Uterus (tissue), 3 donors: ENCODE measurements at regions not wholly inside any gene's neighbourhood (a gene's known extent, or its start where the extent isn't known, plus 50 kb on each side); places are given as distances from the start of the nearest gene placed in this dataset.

Source experiments
- DNase-seq, 2 donors: peaks; one replicate each; pipeline ENCODE4 v3.0.0-alpha.2; 2019 to 2020
- H3K27ac ChIP-seq, 2 donors: fragments of 200-600 bp; sonication (generic); 1 replicate in 1 of 2; 2 replicates in 1 of 2; pipeline ENCODE4 v1.5.1; 2016 to 2018
- H3K27me3 ChIP-seq, 2 donors: fragments of 200-600 bp; sonication (generic); one replicate each; pipeline ENCODE4 v1.5.1; 2018 to 2019; ENCODE audit warnings: control low read depth in 1 of 2
- H3K36me3 ChIP-seq, 2 donors: fragments of 200-600 bp; sonication (generic); one replicate each; pipeline ENCODE4 v1.5.1; 2019; ENCODE audit warnings: control low read depth in 1 of 2
- H3K4me1 ChIP-seq, 2 donors: fragments of 200-600 bp; sonication (generic); one replicate each; pipeline ENCODE4 v1.5.1; 2018 to 2019; ENCODE audit warnings: control low read depth in 1 of 2
- H3K4me3 ChIP-seq, 2 donors: fragments of 200-600 bp; sonication (generic); 1 replicate in 1 of 2; 2 replicates in 1 of 2; pipeline ENCODE4 v1.5.1; 2018 to 2019; ENCODE audit warnings: mild to moderate bottlenecking in 1 of 2
- H3K9me3 ChIP-seq, 2 donors: fragments of 200-600 bp; sonication (generic); one replicate each; pipeline ENCODE4 v1.5.1; 2019; ENCODE audit warnings: control low read depth in 1 of 2
- POLR2A ChIP-seq, 2 donors: fragments of 450-650 bp; IDR thresholded peaks; one replicate each; pipeline ENCODE4 v1.6.1; 2016; ENCODE audit warnings: antibody characterized with exemption in 2 of 2, mild to moderate bottlenecking in 1 of 2, moderate library complexity in 1 of 2
- intact Hi-C: fragments of 100-400 bp; cut with DNase I; formaldehyde crosslinking; loops from one replicate; pipeline ENCODE4 v1.15.1; 2023; ENCODE audit warnings: low total_unique reads
- TF ChIP-seq, protein P1 (sequence below), 4 experiments: fragments of 200-600 bp in 2 of 4; fragments of 450-650 bp in 2 of 4; sonication (generic) in 2 of 4; IDR thresholded peaks; one replicate each; pipeline ENCODE4 v1.5.1; 2016 to 2019; ENCODE audit warnings: antibody characterized with exemption in 4 of 4, mild to moderate bottlenecking in 2 of 4, moderate library complexity in 1 of 4
- donor health status: DM: yes; HTN: yes; CAD: no.

DNA sequence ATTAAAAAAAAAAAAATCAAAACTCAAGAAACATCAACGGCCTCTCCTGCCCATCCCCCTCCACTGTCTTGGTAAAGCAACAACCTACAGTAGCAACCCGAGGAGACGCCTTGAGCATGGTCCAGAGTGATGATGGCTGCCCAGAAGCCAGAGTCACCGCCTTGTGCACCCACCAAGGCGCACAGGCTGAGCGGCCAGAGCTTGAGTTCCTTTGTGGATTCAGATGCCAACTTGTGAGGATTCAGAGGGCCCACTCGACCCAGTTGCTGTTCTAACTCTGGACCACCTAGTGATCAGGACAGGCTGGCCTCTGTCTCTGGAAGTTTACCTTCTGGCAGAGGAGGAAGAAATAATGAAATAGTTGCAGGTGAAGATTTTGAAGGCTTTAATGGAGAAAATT, 105.0 kb downstream of the PDCL3 start:
- Histone ChIP-seq H3K4me3 (no peak overlapping the region), H3K4me1 (no peaks in the 10 kb centered on the region), H3K9me3 (no peaks in the 10 kb centered on the region), H3K36me3 (no peaks in the 10 kb centered on the region), H3K27me3 (no peaks in the 10 kb centered on the region), H3K27ac (no peak overlapping the region)
- no peak for DNase-seq
- TF ChIP-seq POLR2A (IDR thresholded peaks at IDR 0.05) = no peak
- TF ChIP-seq, protein P1, sequence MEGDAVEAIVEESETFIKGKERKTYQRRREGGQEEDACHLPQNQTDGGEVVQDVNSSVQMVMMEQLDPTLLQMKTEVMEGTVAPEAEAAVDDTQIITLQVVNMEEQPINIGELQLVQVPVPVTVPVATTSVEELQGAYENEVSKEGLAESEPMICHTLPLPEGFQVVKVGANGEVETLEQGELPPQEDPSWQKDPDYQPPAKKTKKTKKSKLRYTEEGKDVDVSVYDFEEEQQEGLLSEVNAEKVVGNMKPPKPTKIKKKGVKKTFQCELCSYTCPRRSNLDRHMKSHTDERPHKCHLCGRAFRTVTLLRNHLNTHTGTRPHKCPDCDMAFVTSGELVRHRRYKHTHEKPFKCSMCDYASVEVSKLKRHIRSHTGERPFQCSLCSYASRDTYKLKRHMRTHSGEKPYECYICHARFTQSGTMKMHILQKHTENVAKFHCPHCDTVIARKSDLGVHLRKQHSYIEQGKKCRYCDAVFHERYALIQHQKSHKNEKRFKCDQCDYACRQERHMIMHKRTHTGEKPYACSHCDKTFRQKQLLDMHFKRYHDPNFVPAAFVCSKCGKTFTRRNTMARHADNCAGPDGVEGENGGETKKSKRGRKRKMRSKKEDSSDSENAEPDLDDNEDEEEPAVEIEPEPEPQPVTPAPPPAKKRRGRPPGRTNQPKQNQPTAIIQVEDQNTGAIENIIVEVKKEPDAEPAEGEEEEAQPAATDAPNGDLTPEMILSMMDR (IDR thresholded peaks at IDR 0.05) = no peak
- intact Hi-C loops = no loop called here

DNA sequence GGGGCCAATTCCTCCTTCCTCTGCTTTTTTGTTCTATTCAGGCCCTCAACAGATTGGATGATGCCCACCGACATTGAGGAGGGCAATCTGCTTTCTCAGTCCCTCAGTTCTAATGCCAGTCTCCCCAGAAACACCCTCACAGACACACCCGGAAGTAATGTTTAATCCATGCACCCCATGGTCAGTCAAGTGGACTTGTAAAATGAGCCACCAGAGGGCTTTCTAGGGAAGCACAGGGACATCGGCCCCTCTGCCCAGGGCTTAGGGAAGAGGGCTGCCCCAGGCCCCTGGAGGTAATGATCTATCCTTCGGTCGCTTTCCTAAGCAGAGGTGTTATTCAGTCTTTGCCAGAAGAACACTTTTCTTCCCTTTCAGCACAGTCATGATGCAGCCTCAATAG, 107.4 kb downstream of the PDCL3 start:
- no peaks in the 10 kb centered on the region for H3K36me3 ChIP-seq
- no peak overlapping the region for H3K4me3 ChIP-seq
- no peak overlapping the region for H3K27ac ChIP-seq
- intact Hi-C loops = no loop called here
- no peak for DNase-seq
- H3K4me1 ChIP-seq = no peaks in the 10 kb centered on the region
- H3K27me3 ChIP-seq = no peaks in the 10 kb centered on the region
- TF ChIP-seq POLR2A (IDR thresholded peaks at IDR 0.05) = no peak
- TF ChIP-seq, protein P1 (IDR thresholded peaks at IDR 0.05) = no peak
- H3K9me3 ChIP-seq = no peaks in the 10 kb centered on the region

DNA sequence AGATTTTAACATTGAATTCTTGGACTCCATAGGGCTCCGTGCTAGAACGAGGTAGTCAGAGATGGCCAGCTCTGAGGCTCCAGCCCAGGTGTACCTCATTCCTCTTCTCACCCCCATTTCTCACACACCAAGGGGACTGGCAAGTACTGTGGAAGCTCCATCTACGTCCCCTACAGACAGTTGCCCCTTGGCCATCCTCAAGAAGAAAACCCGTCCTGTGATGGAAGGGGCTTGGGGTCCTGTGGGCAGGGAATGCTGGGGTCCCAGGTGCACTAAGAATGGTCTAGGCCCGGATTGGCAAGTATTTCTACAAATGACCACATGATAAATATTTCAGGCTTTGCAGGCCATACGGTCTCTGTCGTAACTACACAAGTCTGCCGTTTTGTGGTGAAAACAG, 110.3 kb downstream of the PDCL3 start:
- DNase-seq = no peak
- no peaks in the 10 kb centered on the region for H3K9me3 ChIP-seq
- H3K4me1 ChIP-seq = no peaks in the 10 kb centered on the region
- H3K27me3 ChIP-seq = no peaks in the 10 kb centered on the region
- no peak overlapping the region for H3K27ac ChIP-seq
- no peaks in the 10 kb centered on the region for H3K36me3 ChIP-seq
- TF ChIP-seq POLR2A (IDR thresholded peaks at IDR 0.05) = no peak
- TF ChIP-seq, protein P1 (IDR thresholded peaks at IDR 0.05) = no peak
- H3K4me3 ChIP-seq = no peak overlapping the region
- intact Hi-C loops = no loop called here

DNA sequence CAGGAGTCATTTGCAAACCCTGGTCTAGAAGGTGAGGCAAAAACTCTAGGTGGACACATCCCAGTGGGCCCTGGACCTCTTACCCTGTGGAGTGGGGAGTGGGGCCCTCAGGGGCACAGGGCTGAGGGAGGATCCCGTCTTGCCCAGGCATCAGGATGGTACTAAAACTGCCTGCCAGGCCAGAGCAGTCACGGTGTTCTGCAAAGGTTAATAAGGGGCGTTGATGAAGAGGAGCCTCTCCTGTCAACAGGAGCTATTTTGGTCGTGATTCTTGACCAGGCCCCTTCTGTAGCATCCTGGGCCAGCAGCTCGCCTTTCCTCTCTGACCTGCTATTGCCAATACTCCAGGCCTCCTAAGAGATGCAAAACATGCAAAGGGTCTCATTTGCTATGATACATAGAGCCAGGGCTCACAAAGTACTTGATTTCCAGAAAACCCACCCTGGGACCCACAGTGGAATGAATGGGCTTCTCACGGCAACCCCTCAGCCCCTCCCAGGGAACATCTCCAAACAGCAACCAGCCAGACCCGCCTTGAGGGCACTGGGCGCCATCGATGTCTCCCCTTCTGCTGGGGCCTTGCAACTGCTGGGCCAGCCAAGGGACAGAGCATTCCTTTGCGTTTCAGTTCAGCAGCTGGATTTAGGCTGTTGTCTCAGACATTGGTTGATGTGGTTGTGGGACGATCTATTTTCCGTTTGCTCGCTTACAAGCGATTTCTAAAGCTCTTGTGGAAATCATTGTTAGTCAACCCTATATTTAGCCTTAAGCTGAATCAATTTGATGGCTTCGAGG, 111.1 kb downstream of the PDCL3 start:
- intact Hi-C loops = no loop called here
- no peak for DNase-seq
- no peaks in the 10 kb centered on the region for H3K27me3 ChIP-seq
- H3K36me3 ChIP-seq = no peaks in the 10 kb centered on the region
- H3K27ac ChIP-seq = no peak overlapping the region
- H3K9me3 ChIP-seq = no peaks in the 10 kb centered on the region
- no peaks in the 10 kb centered on the region for H3K4me1 ChIP-seq
- TF ChIP-seq, protein P1 (IDR thresholded peaks at IDR 0.05) = no peak
- TF ChIP-seq POLR2A (IDR thresholded peaks at IDR 0.05) = no peak
- no peak overlapping the region for H3K4me3 ChIP-seq

DNA sequence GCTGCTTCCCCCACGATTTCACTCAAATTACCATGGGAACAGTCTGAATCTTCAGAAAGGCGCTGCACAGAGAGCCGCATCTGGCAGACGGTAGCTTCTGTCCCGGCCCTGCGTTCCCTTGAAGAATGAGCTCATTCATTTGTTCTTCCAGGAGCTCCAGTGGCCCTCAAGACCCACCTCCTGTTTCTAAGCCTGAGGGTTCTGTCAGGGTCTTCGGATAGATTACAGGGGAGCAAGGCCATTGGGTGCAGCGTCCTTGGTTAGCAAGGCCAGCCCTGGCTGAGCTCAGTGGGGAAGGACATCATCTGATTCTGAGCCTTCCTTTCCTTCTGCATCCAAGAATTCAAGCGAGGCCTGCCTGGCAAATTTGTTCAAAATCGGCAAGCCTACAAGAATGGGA, 111.9 kb downstream of the PDCL3 start:
- no peaks in the 10 kb centered on the region for H3K4me1 ChIP-seq
- no peak overlapping the region for H3K27ac ChIP-seq
- H3K27me3 ChIP-seq = no peaks in the 10 kb centered on the region
- H3K36me3 ChIP-seq = no peaks in the 10 kb centered on the region
- DNase-seq = no peak
- no peaks in the 10 kb centered on the region for H3K9me3 ChIP-seq
- intact Hi-C loops = no loop called here
- no peak overlapping the region for H3K4me3 ChIP-seq
- TF ChIP-seq, protein P1 (IDR thresholded peaks at IDR 0.05) = no peak
- no peak for TF ChIP-seq POLR2A (IDR thresholded peaks at IDR 0.05)
